ENCODE measurements at regions not wholly inside any gene's neighbourhood (a gene's known extent, or its start where the extent isn't known, plus 50 kb on each side); places are given as distances from the start of the nearest gene placed in this dataset.

- no peak for TF ChIP-seq YY2 (tag by site-specific recombination; IDR thresholded peaks at IDR 0.05)
- TF ChIP-seq, protein P1, sequence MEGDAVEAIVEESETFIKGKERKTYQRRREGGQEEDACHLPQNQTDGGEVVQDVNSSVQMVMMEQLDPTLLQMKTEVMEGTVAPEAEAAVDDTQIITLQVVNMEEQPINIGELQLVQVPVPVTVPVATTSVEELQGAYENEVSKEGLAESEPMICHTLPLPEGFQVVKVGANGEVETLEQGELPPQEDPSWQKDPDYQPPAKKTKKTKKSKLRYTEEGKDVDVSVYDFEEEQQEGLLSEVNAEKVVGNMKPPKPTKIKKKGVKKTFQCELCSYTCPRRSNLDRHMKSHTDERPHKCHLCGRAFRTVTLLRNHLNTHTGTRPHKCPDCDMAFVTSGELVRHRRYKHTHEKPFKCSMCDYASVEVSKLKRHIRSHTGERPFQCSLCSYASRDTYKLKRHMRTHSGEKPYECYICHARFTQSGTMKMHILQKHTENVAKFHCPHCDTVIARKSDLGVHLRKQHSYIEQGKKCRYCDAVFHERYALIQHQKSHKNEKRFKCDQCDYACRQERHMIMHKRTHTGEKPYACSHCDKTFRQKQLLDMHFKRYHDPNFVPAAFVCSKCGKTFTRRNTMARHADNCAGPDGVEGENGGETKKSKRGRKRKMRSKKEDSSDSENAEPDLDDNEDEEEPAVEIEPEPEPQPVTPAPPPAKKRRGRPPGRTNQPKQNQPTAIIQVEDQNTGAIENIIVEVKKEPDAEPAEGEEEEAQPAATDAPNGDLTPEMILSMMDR (tag by site-specific recombination; IDR thresholded peaks at IDR 0.05): no peak
- TF ChIP-seq ZNF624 (tag by site-specific recombination; IDR thresholded peaks at IDR 0.05): no peak
- no peak for TF ChIP-seq ZNF561 (tag by site-specific recombination; IDR thresholded peaks at IDR 0.05; ENCODE audit: borderline replicate concordance)
- TF ChIP-seq SP3 (tag by site-specific recombination; IDR thresholded peaks at IDR 0.05): no peak
- TF ChIP-seq OSR2 (tag by site-specific recombination; IDR thresholded peaks at IDR 0.05): no peak
Observed at GRCh38 chr22:40112595-40112994, 65.1 kb upstream of the TNRC6B start.
